CD4-positive, alpha-beta T cell (primary cell): ENCODE measurements at regions not wholly inside any gene's neighbourhood (a gene's known extent, or its start where the extent isn't known, plus 50 kb on each side); places are given as distances from the start of the nearest gene placed in this dataset.

Source experiments
- ATAC-seq: fragments of 200-7000 bp; cut with Tn5 transposase; one replicate; pipeline ENCODE4 v1.10.0; 2022; ENCODE audit warnings: mild to moderate bottlenecking; ENCODE audit not compliant: poor library complexity
- CTCF ChIA-PET: fragments of 350-600 bp; sonication (Branson Sonifier 250); formaldehyde crosslinking; loops from one replicate; lab custom pipeline; 2021; ENCODE audit warnings: antibody characterized with exemption, inconsistent platforms; lab: Charles Lee
- POLR2A ChIA-PET: fragments of 350-600 bp; sonication (Branson Sonifier 250); formaldehyde crosslinking; loops from one replicate; lab custom pipeline; 2021; ENCODE audit warnings: antibody characterized with exemption, inconsistent platforms; lab: Charles Lee
- DNase-seq, 14 experiments: peaks; one replicate each; pipeline ENCODE4 v3.0.0-alpha.2; 2013 to 2020; ENCODE audit warnings: mixed read lengths in 2 of 14
- H3K27ac ChIP-seq, 2 donors: one replicate each; pipeline versions ENCODE4 v1.5.1 to v1.7.0; 2013; ENCODE audit warnings: low read length in 2 of 2, low read depth in 1 of 2, mild to moderate bottlenecking in 1 of 2
- H3K27me3 ChIP-seq, 2 experiments: 1 replicate in 1 of 2; 2 replicates in 1 of 2; pipeline versions ENCODE4 v1.6.1 to v1.7.0; 2013; ENCODE audit warnings: low read length in 2 of 2, control low read depth in 1 of 2, mild to moderate bottlenecking in 1 of 2, moderate library complexity in 1 of 2; ENCODE audit not compliant: insufficient read depth in 2 of 2, control insufficient read depth in 1 of 2
- H3K36me3 ChIP-seq: one replicate; pipeline ENCODE4 v1.6.1; 2013; ENCODE audit warnings: low read length, control low read depth; ENCODE audit not compliant: insufficient read depth
- H3K4me1 ChIP-seq: one replicate; pipeline ENCODE4 v1.6.1; 2013; ENCODE audit warnings: low read length, control low read depth; ENCODE audit not compliant: insufficient read depth
- H3K4me3 ChIP-seq: one replicate; pipeline ENCODE4 v1.5.1; 2013; ENCODE audit warnings: mild to moderate bottlenecking, low read length, moderate library complexity
- H3K9me3 ChIP-seq, 2 experiments: 1 replicate in 1 of 2; 2 replicates in 1 of 2; pipeline versions ENCODE4 v1.6.1 to v1.7.0; 2013; ENCODE audit warnings: low read length in 2 of 2, mild to moderate bottlenecking in 2 of 2, control low read depth in 1 of 2, moderate library complexity in 1 of 2; ENCODE audit not compliant: control insufficient read depth in 1 of 2, insufficient read depth in 1 of 2
- H3K27ac Mint-ChIP-seq: one replicate; pipeline ENCODE4 v1.8.0; 2020; ENCODE audit warnings: mixed read lengths
- H3K27me3 Mint-ChIP-seq: one replicate; pipeline ENCODE4 v1.8.0; 2021; ENCODE audit warnings: mixed read lengths
- H3K36me3 Mint-ChIP-seq: one replicate; pipeline ENCODE4 v1.8.0; 2021; ENCODE audit warnings: low read depth, mixed read lengths
- H3K4me1 Mint-ChIP-seq: one replicate; pipeline ENCODE4 v1.8.0; 2021; ENCODE audit warnings: low read depth, mixed read lengths
- H3K4me3 Mint-ChIP-seq: one replicate; pipeline ENCODE4 v1.8.0; 2020; ENCODE audit warnings: mild to moderate bottlenecking, mixed read lengths
- H3K9me3 Mint-ChIP-seq: one replicate; pipeline ENCODE4 v1.8.0; 2020; ENCODE audit warnings: mixed read lengths
- intact Hi-C, 2 experiments: fragments of 100-400 bp; cut with DNase I in 1 of 2; cut with micrococcal nuclease in 1 of 2; formaldehyde crosslinking; loops; one replicate each; pipeline versions ENCODE4 v1.15.1 to v1.9.0; 2023 to 2025; cut with DNase I, micrococcal nuclease
- TF ChIP-seq, protein P1 (sequence below): fragments of 200-600 bp; IDR thresholded peaks from one replicate; pipeline ENCODE4 v1.8.0; 2022; ENCODE audit warnings: antibody characterized with exemption, mild to moderate bottlenecking

DNA sequence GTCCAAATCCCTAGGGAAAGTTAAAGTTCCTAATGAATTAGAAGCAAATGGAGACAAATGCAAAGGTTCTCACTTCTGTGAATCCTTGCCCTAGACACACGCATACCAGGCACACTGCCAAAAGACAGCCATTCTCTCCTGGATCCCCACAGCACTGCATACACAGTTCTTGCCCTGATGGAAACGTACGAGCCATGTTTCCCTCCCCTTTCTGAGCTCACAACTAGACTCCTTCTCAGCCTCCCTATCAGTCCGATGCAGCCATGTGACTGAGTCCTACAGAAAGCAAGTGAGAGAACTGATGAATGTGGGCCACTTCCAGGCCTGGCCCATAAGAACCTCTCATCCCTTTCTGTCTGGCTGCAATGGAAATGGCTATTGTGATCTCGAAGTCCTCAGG lies 92.0 kb downstream of the ZNF608 start:
- H3K4me1 Mint-ChIP-seq, result peaks cover 26% of the 10 kb centered on the region
- Histone ChIP-seq H3K36me3 (no peaks in the 10 kb centered on the region), H3K27me3 (peaks cover 43 to 61% of the 10 kb centered on the region in 2 experiments), H3K27ac (no peak overlapping the region), H3K4me3 (no peak overlapping the region), H3K9me3 (peaks cover 0 to 6% of the 10 kb centered on the region in 2 experiments), H3K4me1 (peaks cover 19% of the 10 kb centered on the region)
- no peak overlapping the region for H3K27ac Mint-ChIP-seq
- H3K36me3 Mint-ChIP-seq, result peaks cover 5% of the 10 kb centered on the region
- H3K4me3 Mint-ChIP-seq, result no peak overlapping the region
- no peak for DNase-seq
- H3K9me3 Mint-ChIP-seq, result no peaks in the 10 kb centered on the region
- ChIA-PET POLR2A (no interaction called here), CTCF (no interaction called here)
- peaks cover 18% of the 10 kb centered on the region for H3K27me3 Mint-ChIP-seq
- TF ChIP-seq, protein P1, sequence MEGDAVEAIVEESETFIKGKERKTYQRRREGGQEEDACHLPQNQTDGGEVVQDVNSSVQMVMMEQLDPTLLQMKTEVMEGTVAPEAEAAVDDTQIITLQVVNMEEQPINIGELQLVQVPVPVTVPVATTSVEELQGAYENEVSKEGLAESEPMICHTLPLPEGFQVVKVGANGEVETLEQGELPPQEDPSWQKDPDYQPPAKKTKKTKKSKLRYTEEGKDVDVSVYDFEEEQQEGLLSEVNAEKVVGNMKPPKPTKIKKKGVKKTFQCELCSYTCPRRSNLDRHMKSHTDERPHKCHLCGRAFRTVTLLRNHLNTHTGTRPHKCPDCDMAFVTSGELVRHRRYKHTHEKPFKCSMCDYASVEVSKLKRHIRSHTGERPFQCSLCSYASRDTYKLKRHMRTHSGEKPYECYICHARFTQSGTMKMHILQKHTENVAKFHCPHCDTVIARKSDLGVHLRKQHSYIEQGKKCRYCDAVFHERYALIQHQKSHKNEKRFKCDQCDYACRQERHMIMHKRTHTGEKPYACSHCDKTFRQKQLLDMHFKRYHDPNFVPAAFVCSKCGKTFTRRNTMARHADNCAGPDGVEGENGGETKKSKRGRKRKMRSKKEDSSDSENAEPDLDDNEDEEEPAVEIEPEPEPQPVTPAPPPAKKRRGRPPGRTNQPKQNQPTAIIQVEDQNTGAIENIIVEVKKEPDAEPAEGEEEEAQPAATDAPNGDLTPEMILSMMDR, result no peak
- no peak for ATAC-seq
- intact Hi-C loops, result no loop called here

DNA sequence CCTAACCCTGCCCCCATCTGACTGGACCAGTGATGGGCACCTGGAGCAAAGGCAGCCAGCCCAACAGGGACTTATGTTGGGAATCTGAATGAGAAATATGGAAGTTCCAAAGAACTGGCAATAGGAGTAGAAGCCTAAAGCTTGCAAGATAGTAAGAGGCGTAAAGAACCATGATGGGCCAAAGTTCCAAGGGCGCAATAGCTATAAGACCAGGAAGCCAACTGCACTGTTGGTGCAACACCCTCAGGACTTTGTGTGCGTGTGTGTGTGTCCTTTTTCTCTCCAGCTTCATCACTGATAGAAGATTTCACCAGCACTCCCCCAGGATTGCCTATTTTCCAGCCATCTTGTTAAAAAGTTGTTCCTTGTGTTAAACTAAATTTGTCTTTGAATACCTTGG lies 92.8 kb downstream of the ZNF608 start:
- H3K4me1 ChIP-seq, result peaks cover 27% of the 10 kb centered on the region

DNA sequence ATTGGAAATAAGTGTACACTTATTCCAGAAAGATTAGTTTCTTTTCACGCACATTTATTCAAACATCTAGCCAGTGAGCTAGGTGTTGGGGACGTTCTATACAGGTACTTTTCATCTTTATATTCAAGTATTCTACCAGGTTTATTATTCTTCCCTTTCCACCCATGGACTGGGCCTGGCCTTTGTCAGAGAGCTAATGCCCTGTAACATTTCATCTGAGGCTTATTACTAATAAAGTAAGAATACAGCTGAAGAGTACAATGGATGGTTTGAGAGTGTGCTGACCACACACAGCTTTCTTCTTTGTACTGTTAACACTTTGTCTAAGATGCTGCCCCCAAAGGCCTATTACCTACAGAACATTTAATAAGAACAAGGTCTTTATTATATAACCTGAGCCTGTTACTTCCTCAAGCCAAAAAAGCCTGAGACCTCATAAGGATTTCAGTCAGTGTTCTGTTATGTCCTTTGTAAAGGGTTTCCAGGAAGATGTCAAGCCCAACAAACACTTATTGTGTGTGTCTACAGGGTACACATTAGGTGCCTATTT lies 93.5 kb downstream of the ZNF608 start:
- no peak for DNase-seq
- ChIA-PET POLR2A (no interaction called here), CTCF (no interaction called here)
- peaks cover 38% of the 10 kb centered on the region for H3K4me1 Mint-ChIP-seq
- Histone ChIP-seq H3K36me3 (no peaks in the 10 kb centered on the region), H3K27me3 (peaks cover 52 to 61% of the 10 kb centered on the region in 2 experiments), H3K4me1 (peaks cover 33% of the 10 kb centered on the region), H3K4me3 (no peak overlapping the region), H3K9me3 (peaks cover 0 to 11% of the 10 kb centered on the region in 2 experiments), H3K27ac (no peak overlapping the region)
- no peak overlapping the region for H3K4me3 Mint-ChIP-seq
- intact Hi-C loops, result no loop called here
- TF ChIP-seq, protein P1, result no peak
- no peak for ATAC-seq
- H3K9me3 Mint-ChIP-seq, result no peaks in the 10 kb centered on the region
- H3K27ac Mint-ChIP-seq, result no peak overlapping the region
- peaks cover 5% of the 10 kb centered on the region for H3K36me3 Mint-ChIP-seq
- H3K27me3 Mint-ChIP-seq, result peaks cover 3% of the 10 kb centered on the region

More for the DNA sequence above, 92.8 kb downstream of the ZNF608 start:
- Histone ChIP-seq H3K27ac (no peak overlapping the region), H3K36me3 (no peaks in the 10 kb centered on the region), H3K4me3 (no peak overlapping the region), H3K27me3 (peaks cover 46 to 61% of the 10 kb centered on the region in 2 experiments), H3K9me3 (peaks cover 0 to 10% of the 10 kb centered on the region in 2 experiments)
- DNase-seq (no peak), ATAC-seq (no peak)
- peaks cover 32% of the 10 kb centered on the region for H3K4me1 Mint-ChIP-seq
- TF ChIP-seq, protein P1, result no peak
- POLR2A ChIA-PET, result no interaction called here
- CTCF ChIA-PET, result no interaction called here
- no peak overlapping the region for H3K27ac Mint-ChIP-seq
- peaks cover 5% of the 10 kb centered on the region for H3K36me3 Mint-ChIP-seq
- H3K27me3 Mint-ChIP-seq, result peaks cover 10% of the 10 kb centered on the region
- intact Hi-C loops, result no loop called here
- H3K4me3 Mint-ChIP-seq, result no peak overlapping the region
- no peaks in the 10 kb centered on the region for H3K9me3 Mint-ChIP-seq
